ENCODE measurements at regions not wholly inside any gene's neighbourhood (a gene's known extent, or its start where the extent isn't known, plus 50 kb on each side); places are given as distances from the start of the nearest gene placed in this dataset.

- Histone ChIP-seq H4K20me1 (ENCODE audit: control insufficient read depth, insufficient read depth, insufficient read length) (no peaks in the 10 kb centered on the region), H3K23me2 (ENCODE audit: insufficient read length, low read depth, low read length, poor library complexity, severe bottlenecking) (no peaks in the 10 kb centered on the region), H2BK20ac (ENCODE audit: low read depth, low read length, poor library complexity, severe bottlenecking) (no peak overlapping the region), H3K18ac (ENCODE audit: insufficient read length, low read depth, low read length) (no peak overlapping the region), H3K9me3 (ENCODE audit: control insufficient read depth, low read depth, low read length) (no peaks in the 10 kb centered on the region), H3K4me2 (ENCODE audit: insufficient read depth, insufficient read length, low read length) (no peak overlapping the region), H3K79me2 (ENCODE audit: insufficient read depth, low read length) (no peaks in the 10 kb centered on the region), H2AK5ac (ENCODE audit: insufficient read length, low read length) (no peak overlapping the region), H3K27ac (ENCODE audit: insufficient read length, low read depth, low read length) (no peak overlapping the region), H3K4ac (ENCODE audit: low read depth, low read length) (no peak overlapping the region), H2BK12ac (ENCODE audit: insufficient read length, low read depth, low read length) (no peak overlapping the region), H2AFZ (ENCODE audit: low read length) (no peak overlapping the region), H3T11ph (ENCODE audit: low read length) (no peak overlapping the region), H2BK15ac (ENCODE audit: low read depth, low read length) (no peak overlapping the region), H3K14ac (ENCODE audit: insufficient read depth, low read length) (no peak overlapping the region), H3K9ac (ENCODE audit: extremely low read depth, insufficient read length, low read length) (no peak overlapping the region), H2BK120ac (ENCODE audit: low read depth, low read length, poor library complexity, severe bottlenecking) (no peak overlapping the region), H3K23ac (ENCODE audit: insufficient read length, low read depth, low read length) (no peak overlapping the region), H3K56ac (ENCODE audit: insufficient read length, low read depth, low read length) (no peak overlapping the region), H3K79me1 (ENCODE audit: insufficient read depth, low read depth, low read length, poor library complexity, severe bottlenecking) (no peaks in the 10 kb centered on the region), H4K91ac (ENCODE audit: insufficient read length, low read depth, low read length) (no peak overlapping the region), H4K5ac (ENCODE audit: insufficient read length, low read depth, low read length) (no peak overlapping the region), H3K4me1 (ENCODE audit: insufficient read depth, low read length) (0 out of 2 replicates have a peak, but pooled peaks cover 2% of the 10 kb centered on the region), H2BK5ac (ENCODE audit: insufficient read length, low read length) (no peak overlapping the region), H4K8ac (replicated peaks; ENCODE audit: insufficient read length, low read depth, low read length) (no peak overlapping the region), H3K27me3 (ENCODE audit: insufficient read depth, low read length) (no peaks in the 10 kb centered on the region)
- Mint-ChIP-seq H3K27ac (peak overlapping the region in 1 of 3 experiments; percentile 10; a peak in 1 of 7 replicates), H3K4me1 (peaks cover 5% of the 10 kb centered on the region in 2 experiments; a peak in 3 of 4 replicates), H3K36me3 (ENCODE audit: insufficient read depth in 1 of 3, low read depth in 3 of 3) (peaks cover 0 to 19% (median 13%) of the 10 kb centered on the region in 3 experiments; a peak in 5 of 7 replicates), H3K4me3 (no peak overlapping the region), H3K27me3 (ENCODE audit: low read depth) (no peaks in the 10 kb centered on the region), H3K9me3 (peaks cover 14 to 28% of the 10 kb centered on the region in 2 experiments; a peak in 4 of 5 replicates)
- no peak for TF ChIP-seq CTCF (conservative IDR thresholded peaks at IDR 0.05)
- DNase-seq: no peak
- WGBS (ENCODE audit: extremely low coverage, insufficient read length, low lambda C conversion rate): no CpG with 5 or more reads among the region's 1 CpG
These were observed 454.8 kb downstream of the CSNK1G3 start for GRCh38 chr5:123966781-123967180.
